ENCODE measurements at regions not wholly inside any gene's neighbourhood (a gene's known extent, or its start where the extent isn't known, plus 50 kb on each side); places are given as distances from the start of the nearest gene placed in this dataset.

DNA sequence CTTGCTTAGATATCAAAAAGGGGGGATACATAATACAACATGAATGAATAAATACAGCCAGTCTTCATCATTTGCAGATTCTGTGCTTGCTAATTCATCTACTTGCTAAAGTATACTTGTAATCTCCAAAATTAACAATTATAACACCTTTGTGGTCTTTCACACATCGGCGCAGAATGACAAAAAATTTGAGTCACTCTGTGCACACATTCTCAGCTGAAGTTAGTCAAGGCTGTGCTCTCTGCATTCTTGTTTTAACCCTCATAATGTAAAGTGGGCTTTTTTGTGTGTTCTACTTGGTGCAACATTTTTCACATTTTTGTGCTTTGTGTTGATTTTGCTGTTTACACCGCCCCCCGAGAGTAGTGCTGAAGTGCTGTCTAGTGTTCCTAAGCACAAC lies 65.8 kb upstream of the GPRIN3 start:
- H3F3A ChIP-seq (ENCODE audit: insufficient read depth, low read length), result no peaks in the 10 kb centered on the region

GRCh38 chr4:89371614-89372013 lies 64.0 kb upstream of the GPRIN3 start:
- Histone ChIP-seq H3K79me2 (ENCODE audit: low read length) (no peaks in the 10 kb centered on the region), H3K9me3 (replicated peaks; ENCODE audit: insufficient read depth, low read length) (no peaks in the 10 kb centered on the region), H4K20me1 (ENCODE audit: insufficient read depth, low read length) (no peaks in the 10 kb centered on the region), H2AFZ (ENCODE audit: low read length) (no peak overlapping the region), H3K9me2 (replicated peaks; ENCODE audit: insufficient read depth, low read length) (no peaks in the 10 kb centered on the region), H3K27ac (ENCODE audit: low read length) (no peak overlapping the region), H3K4me1 (ENCODE audit: low read length) (no peaks in the 10 kb centered on the region), H3F3A (ENCODE audit: insufficient read depth, low read length) (no peaks in the 10 kb centered on the region), H3K36me3 (replicated peaks; ENCODE audit: insufficient read depth, low read length) (no peaks in the 10 kb centered on the region), H3K27me3 (replicated peaks; ENCODE audit: insufficient read depth, low read length) (no peaks in the 10 kb centered on the region), H3K4me3 (ENCODE audit: low read length) (no peak overlapping the region), H3K4me2 (ENCODE audit: low read depth, low read length) (no peak overlapping the region), H3K9ac (ENCODE audit: low read length) (no peak overlapping the region)
- no peak for TF ChIP-seq EZH2phosphoT487 (IDR thresholded peaks at IDR 0.05; ENCODE audit: low read length)
- TF ChIP-seq CTCF (IDR thresholded peaks at IDR 0.05; ENCODE audit: low read length), result no peak
- no peak for TF ChIP-seq EZH2 (optimal IDR thresholded peaks at IDR 0.05; ENCODE audit: low read depth, low read length)
- DNase-seq, result no peak

More for the DNA sequence above, 65.8 kb upstream of the GPRIN3 start:
- Histone ChIP-seq H3K4me2 (ENCODE audit: low read depth, low read length) (no peak overlapping the region), H3K27ac (ENCODE audit: low read length) (no peak overlapping the region), H4K20me1 (ENCODE audit: insufficient read depth, low read length) (no peaks in the 10 kb centered on the region), H2AFZ (ENCODE audit: low read length) (no peak overlapping the region), H3K9me2 (replicated peaks; ENCODE audit: insufficient read depth, low read length) (no peaks in the 10 kb centered on the region), H3K4me3 (ENCODE audit: low read length) (no peak overlapping the region), H3K9ac (ENCODE audit: low read length) (no peak overlapping the region), H3K9me3 (replicated peaks; ENCODE audit: insufficient read depth, low read length) (no peaks in the 10 kb centered on the region), H3K36me3 (replicated peaks; ENCODE audit: insufficient read depth, low read length) (no peaks in the 10 kb centered on the region), H3K79me2 (ENCODE audit: low read length) (no peaks in the 10 kb centered on the region), H3K27me3 (replicated peaks; ENCODE audit: insufficient read depth, low read length) (no peaks in the 10 kb centered on the region), H3K4me1 (ENCODE audit: low read length) (no peaks in the 10 kb centered on the region)
- TF ChIP-seq EZH2 (optimal IDR thresholded peaks at IDR 0.05; ENCODE audit: low read depth, low read length) (no peak), EZH2phosphoT487 (IDR thresholded peaks at IDR 0.05; ENCODE audit: low read length) (no peak), CTCF (IDR thresholded peaks at IDR 0.05; ENCODE audit: low read length) (no peak)
- no peak for DNase-seq

- Histone ChIP-seq H4K20me1 (ENCODE audit: insufficient read depth, low read length) (no peaks in the 10 kb centered on the region), H3K79me2 (ENCODE audit: low read length) (no peaks in the 10 kb centered on the region), H3F3A (ENCODE audit: insufficient read depth, low read length) (no peaks in the 10 kb centered on the region), H3K27ac (ENCODE audit: low read length) (no peak overlapping the region), H3K36me3 (replicated peaks; ENCODE audit: insufficient read depth, low read length) (no peaks in the 10 kb centered on the region), H3K4me3 (ENCODE audit: low read length) (no peak overlapping the region), H3K9me2 (replicated peaks; ENCODE audit: insufficient read depth, low read length) (no peaks in the 10 kb centered on the region), H3K9me3 (replicated peaks; ENCODE audit: insufficient read depth, low read length) (no peaks in the 10 kb centered on the region), H3K27me3 (replicated peaks; ENCODE audit: insufficient read depth, low read length) (no peaks in the 10 kb centered on the region), H3K9ac (ENCODE audit: low read length) (no peak overlapping the region), H3K4me2 (ENCODE audit: low read depth, low read length) (no peak overlapping the region), H3K4me1 (ENCODE audit: low read length) (no peaks in the 10 kb centered on the region), H2AFZ (ENCODE audit: low read length) (no peak overlapping the region)
- DNase-seq, result no peak
- TF ChIP-seq CTCF (IDR thresholded peaks at IDR 0.05; ENCODE audit: low read length), result no peak
- TF ChIP-seq EZH2phosphoT487 (IDR thresholded peaks at IDR 0.05; ENCODE audit: low read length), result no peak
- TF ChIP-seq EZH2 (optimal IDR thresholded peaks at IDR 0.05; ENCODE audit: low read depth, low read length), result no peak
Observed at GRCh38 chr4:89369581-89369980, 62.0 kb upstream of the GPRIN3 start.

All from MM.1S (cell line).